ENCODE measurements at regions not wholly inside any gene's neighbourhood (a gene's known extent, or its start where the extent isn't known, plus 50 kb on each side); places are given as distances from the start of the nearest gene placed in this dataset.

DNA sequence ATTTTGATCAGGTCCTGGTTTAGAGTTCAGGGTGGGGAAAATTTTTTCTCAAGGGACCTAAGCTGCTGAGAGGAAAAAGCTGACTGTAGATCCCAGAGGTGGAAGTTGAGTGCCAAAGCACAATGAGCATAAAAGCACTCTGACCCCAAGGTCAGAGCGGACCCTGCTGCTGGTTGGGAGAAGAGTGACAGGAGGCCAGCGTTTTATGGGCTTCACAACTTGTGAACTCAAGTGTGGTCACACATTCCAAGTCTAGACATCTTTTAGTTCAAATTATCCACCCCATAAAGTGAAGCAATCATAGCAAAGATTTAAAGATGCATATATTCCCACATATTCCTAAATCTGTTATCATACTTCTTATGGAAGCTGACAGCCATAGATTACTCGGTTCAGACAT lies 220.3 kb downstream of the CHIC2 start:
- TF ChIP-seq POLR2A (IDR thresholded peaks at IDR 0.05), result no peak
- TF ChIP-seq, protein P1, sequence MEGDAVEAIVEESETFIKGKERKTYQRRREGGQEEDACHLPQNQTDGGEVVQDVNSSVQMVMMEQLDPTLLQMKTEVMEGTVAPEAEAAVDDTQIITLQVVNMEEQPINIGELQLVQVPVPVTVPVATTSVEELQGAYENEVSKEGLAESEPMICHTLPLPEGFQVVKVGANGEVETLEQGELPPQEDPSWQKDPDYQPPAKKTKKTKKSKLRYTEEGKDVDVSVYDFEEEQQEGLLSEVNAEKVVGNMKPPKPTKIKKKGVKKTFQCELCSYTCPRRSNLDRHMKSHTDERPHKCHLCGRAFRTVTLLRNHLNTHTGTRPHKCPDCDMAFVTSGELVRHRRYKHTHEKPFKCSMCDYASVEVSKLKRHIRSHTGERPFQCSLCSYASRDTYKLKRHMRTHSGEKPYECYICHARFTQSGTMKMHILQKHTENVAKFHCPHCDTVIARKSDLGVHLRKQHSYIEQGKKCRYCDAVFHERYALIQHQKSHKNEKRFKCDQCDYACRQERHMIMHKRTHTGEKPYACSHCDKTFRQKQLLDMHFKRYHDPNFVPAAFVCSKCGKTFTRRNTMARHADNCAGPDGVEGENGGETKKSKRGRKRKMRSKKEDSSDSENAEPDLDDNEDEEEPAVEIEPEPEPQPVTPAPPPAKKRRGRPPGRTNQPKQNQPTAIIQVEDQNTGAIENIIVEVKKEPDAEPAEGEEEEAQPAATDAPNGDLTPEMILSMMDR (IDR thresholded peaks at IDR 0.05), result no peak
